Hepatocyte (in vitro differentiated cells): ENCODE measurements at regions not wholly inside any gene's neighbourhood (a gene's known extent, or its start where the extent isn't known, plus 50 kb on each side); places are given as distances from the start of the nearest gene placed in this dataset.

ENCODE experiments used
- CTCF ChIP-seq: fragments of 200-600 bp; sonication (generic); IDR thresholded peaks from 2 replicates; pipeline ENCODE4 v1.5.1; 2016; ENCODE audit warnings: antibody characterized with exemption, mild to moderate bottlenecking; ENCODE audit not compliant: poor library complexity
- EZH2 ChIP-seq: fragments of 200-600 bp; sonication (generic); IDR thresholded peaks from 2 replicates; pipeline ENCODE4 v1.6.1; 2016; ENCODE audit warnings: antibody characterized with exemption, mild to moderate bottlenecking, borderline replicate concordance
- EZH2phosphoT487 ChIP-seq: fragments of 200-600 bp; sonication (generic); IDR thresholded peaks from one replicate; pipeline ENCODE4 v1.6.1; 2018; ENCODE audit warnings: antibody characterized with exemption, mild to moderate bottlenecking, low read depth, moderate library complexity; ENCODE audit not compliant: unreplicated experiment, severe bottlenecking

DNA sequence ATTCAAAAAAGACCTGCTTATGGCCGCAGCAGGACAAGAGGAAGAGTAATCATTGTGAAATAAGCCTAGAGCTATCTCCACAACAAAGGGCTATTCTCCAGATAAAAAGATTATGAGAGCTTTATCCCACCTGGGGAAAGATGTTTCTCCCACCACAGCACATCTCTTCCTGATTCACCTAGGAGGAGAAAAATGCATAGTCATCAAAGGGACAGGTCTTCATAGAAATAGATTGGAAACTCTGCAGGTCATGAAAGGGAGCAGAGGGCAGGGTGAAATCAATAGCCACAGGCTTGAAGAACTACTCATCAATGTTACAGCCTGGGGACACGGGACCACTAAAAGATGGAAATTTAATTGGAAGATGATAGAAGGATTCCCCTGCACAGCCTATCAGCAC lies 453.8 kb upstream of the TMEM132C start:
- TF ChIP-seq CTCF (no peak), EZH2 (no peak), EZH2phosphoT487 (no peak)
